ENCODE measurements at regions not wholly inside any gene's neighbourhood (a gene's known extent, or its start where the extent isn't known, plus 50 kb on each side); places are given as distances from the start of the nearest gene placed in this dataset.
"Not testable (repeated sequence)": the region's sequence is repeated elsewhere in the genome, so short reads cannot be mapped to it uniquely, and the experiment has no call there.

DNA sequence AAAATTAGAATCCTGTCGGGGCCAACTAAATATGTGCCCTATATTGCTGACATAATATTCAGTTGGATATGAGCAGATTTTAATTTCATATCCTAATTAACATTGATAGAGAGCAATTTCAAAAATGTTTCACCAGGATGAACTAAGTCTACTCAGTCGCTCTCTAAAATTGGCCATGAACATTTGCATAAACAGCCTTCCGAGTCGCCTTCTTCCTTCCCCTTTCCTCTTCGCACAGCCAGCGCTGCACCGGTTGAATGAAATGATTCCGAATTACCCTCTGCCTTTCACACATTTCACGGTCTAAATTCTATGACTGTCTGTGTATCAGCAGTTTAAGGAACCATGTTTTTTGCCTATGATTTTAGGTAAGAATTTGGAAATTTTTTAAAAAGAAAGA lies 413.7 kb downstream of the LIG4 start:
- TF ChIP-seq POLR2AphosphoS5 (IDR thresholded peaks at IDR 0.05) (no peak), CTCF (IDR thresholded peaks at IDR 0.05) (no peak)
- WGBS = 82% methylated on average over 9 of the region's 9 CpGs
- Histone ChIP-seq H3K9me3 (no peaks in the 10 kb centered on the region), H3K4me1 (no peaks in the 10 kb centered on the region), H3K36me3 (no peaks in the 10 kb centered on the region), H3K4me3 (no peak overlapping the region), H3K27me3 (no peaks in the 10 kb centered on the region), H3K27ac (no peak overlapping the region)
- DNase-seq (ENCODE audit: low spot score in 2 of 2) = no peak

DNA sequence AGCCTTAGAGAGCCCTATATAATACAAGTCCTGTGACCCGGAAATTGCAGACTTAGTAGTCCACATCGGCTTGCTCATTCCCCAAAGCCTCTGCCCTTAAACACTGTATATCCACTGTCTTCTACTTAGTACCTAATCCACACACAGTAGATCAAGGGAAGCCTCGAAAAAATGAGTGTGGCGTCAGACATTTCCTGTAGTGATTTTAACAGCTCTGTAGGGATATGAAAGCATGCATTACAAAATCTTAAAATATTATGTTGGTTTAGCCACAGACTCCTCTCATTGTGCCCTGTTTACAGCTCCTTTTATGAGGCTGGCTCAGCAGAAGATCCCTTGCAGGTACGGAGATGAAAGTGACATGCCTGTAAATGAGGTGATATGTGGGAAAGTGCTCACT lies 416.3 kb downstream of the LIG4 start:
- Histone ChIP-seq H3K36me3 (no peaks in the 10 kb centered on the region), H3K4me1 (no peaks in the 10 kb centered on the region), H3K9me3 (no peaks in the 10 kb centered on the region), H3K27me3 (no peaks in the 10 kb centered on the region), H3K4me3 (no peak overlapping the region), H3K27ac (no peak overlapping the region)
- TF ChIP-seq POLR2AphosphoS5 (IDR thresholded peaks at IDR 0.05) (no peak), POLR2A (IDR thresholded peaks at IDR 0.05) (no peak), EP300 (IDR thresholded peaks at IDR 0.05) (no peak)
- 46% methylated on average over 5 of the region's 5 CpGs for WGBS
- no peak for DNase-seq (ENCODE audit: low spot score in 2 of 2)

- Histone ChIP-seq H3K4me3 (no peak overlapping the region), H3K27me3 (no peaks in the 10 kb centered on the region), H3K27ac (no peak overlapping the region), H3K36me3 (no peaks in the 10 kb centered on the region), H3K4me1 (no peaks in the 10 kb centered on the region), H3K9me3 (no peaks in the 10 kb centered on the region)
- WGBS = 83% methylated on average over 1 of the region's 1 CpG
- DNase-seq (ENCODE audit: low spot score in 2 of 2) = no peak
- no peak for TF ChIP-seq CTCF (IDR thresholded peaks at IDR 0.05)
- TF ChIP-seq POLR2A (IDR thresholded peaks at IDR 0.05) = no peak
- no peak for TF ChIP-seq POLR2AphosphoS5 (IDR thresholded peaks at IDR 0.05)
- TF ChIP-seq EP300 (IDR thresholded peaks at IDR 0.05) = no peak
These were observed 424.9 kb downstream of the LIG4 start for GRCh38 chr13:107790397-107790796.

- TF ChIP-seq CTCF (IDR thresholded peaks at IDR 0.05) = no peak
- no peak for TF ChIP-seq EP300 (IDR thresholded peaks at IDR 0.05)
- TF ChIP-seq POLR2A (IDR thresholded peaks at IDR 0.05) = no peak
- no peak for TF ChIP-seq POLR2AphosphoS5 (IDR thresholded peaks at IDR 0.05)
- no peak overlapping the region for H3K4me3 ChIP-seq
- 85% methylated on average over 8 of the region's 8 CpGs for WGBS
- no peaks in the 10 kb centered on the region for H3K9me3 ChIP-seq
- no peak overlapping the region for H3K27ac ChIP-seq
- no peak for DNase-seq (ENCODE audit: low spot score in 2 of 2)
- no peaks in the 10 kb centered on the region for H3K4me1 ChIP-seq
- H3K27me3 ChIP-seq = no peaks in the 10 kb centered on the region
- H3K36me3 ChIP-seq = no peaks in the 10 kb centered on the region
These were observed 426.7 kb downstream of the LIG4 start for GRCh38 chr13:107788464-107789165.

GRCh38 chr13:107782646-107783045 lies 432.7 kb downstream of the LIG4 start:
- WGBS = no CpG with 5 or more reads among the region's 39 CpGs
- H3K27ac ChIP-seq; DNase-seq (ENCODE audit: low spot score in 2 of 2); H3K27me3 ChIP-seq; H3K4me3 ChIP-seq; H3K9me3 ChIP-seq; H3K4me1 ChIP-seq; H3K36me3 ChIP-seq: not testable (repeated sequence)

GRCh38 chr13:107778094-107778493 lies 437.2 kb downstream of the LIG4 start:
- Histone ChIP-seq H3K4me1 (no peaks in the 10 kb centered on the region), H3K9me3 (no peaks in the 10 kb centered on the region), H3K4me3 (no peak overlapping the region), H3K27ac (no peak overlapping the region), H3K27me3 (no peaks in the 10 kb centered on the region), H3K36me3 (no peaks in the 10 kb centered on the region)
- DNase-seq (ENCODE audit: low spot score in 2 of 2) = no peak
- no peak for TF ChIP-seq EP300 (IDR thresholded peaks at IDR 0.05)
- TF ChIP-seq CTCF (IDR thresholded peaks at IDR 0.05) = no peak
- TF ChIP-seq POLR2A (IDR thresholded peaks at IDR 0.05) = no peak
- TF ChIP-seq POLR2AphosphoS5 (IDR thresholded peaks at IDR 0.05) = no peak
- WGBS = 54% methylated on average over 1 of the region's 1 CpG
